ENCODE measurements at regions not wholly inside any gene's neighbourhood (a gene's known extent, or its start where the extent isn't known, plus 50 kb on each side); places are given as distances from the start of the nearest gene placed in this dataset.

- no peak for TF ChIP-seq CTCF (IDR thresholded peaks at IDR 0.05)
- no peak for TF ChIP-seq POLR2A (IDR thresholded peaks at IDR 0.05)
These were observed 120.5 kb downstream of the SIK1 start for GRCh38 chr21:43306391-43306790.

Data from uterus (tissue), 2 donors.